ENCODE measurements at regions not wholly inside any gene's neighbourhood (a gene's known extent, or its start where the extent isn't known, plus 50 kb on each side); places are given as distances from the start of the nearest gene placed in this dataset.

DNA sequence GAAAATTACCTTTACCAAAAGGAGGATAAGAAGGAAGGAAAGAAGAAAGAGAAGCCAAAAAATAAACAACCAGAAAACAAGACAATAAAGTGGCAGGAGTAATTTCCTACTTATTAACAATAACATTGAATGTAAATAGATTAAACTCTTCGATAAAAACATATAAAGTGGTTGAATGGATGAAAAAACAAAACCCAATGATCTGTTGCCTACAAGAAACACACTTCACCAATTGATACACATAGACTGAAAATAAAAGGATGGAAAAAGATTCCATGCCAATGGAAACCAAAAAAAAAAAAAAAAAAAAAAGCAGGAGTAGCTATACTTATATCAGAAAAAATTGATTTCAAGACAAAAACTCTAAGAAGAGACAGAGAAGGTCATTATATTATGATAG lies 518.9 kb downstream of the BCKDHB start:
- TF ChIP-seq CTCF (IDR thresholded peaks at IDR 0.05) (no peak), POLR2A (IDR thresholded peaks at IDR 0.05) (no peak)
